ENCODE measurements at regions not wholly inside any gene's neighbourhood (a gene's known extent, or its start where the extent isn't known, plus 50 kb on each side); places are given as distances from the start of the nearest gene placed in this dataset.

DNA sequence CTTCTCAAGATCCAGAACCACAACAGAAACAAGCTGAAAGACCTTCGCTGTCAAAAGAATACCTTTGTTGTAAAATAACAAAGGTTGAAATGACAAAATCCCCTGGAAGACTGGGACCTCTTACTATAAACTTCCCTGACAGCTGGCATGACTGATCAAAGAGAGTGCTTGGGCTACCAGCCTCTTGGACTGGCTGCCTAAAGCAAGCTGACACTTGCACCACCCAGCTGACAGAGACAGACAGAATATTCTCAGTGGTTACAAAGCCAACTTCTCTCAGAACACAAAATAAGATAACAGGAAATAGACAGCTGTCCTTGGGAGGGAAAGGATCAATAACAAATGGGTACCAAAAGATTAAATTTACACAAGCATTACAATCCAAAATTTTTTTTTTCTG, 241.7 kb upstream of the SPOCK3 start:
- no peak for TF ChIP-seq CTCF (IDR thresholded peaks at IDR 0.05; ENCODE audit: insufficient read depth, low read length, poor library complexity, severe bottlenecking)
- H3K27me3 ChIP-seq (replicated peaks; ENCODE audit: control insufficient read depth, insufficient read depth, low read length): no peaks in the 10 kb centered on the region
- no peaks in the 10 kb centered on the region for H3K36me3 ChIP-seq (ENCODE audit: control insufficient read depth, insufficient read depth, low read length)
- DNase-seq (ENCODE audit: extremely low read depth, insufficient read length): no peak
- no peak overlapping the region for H3K4me3 ChIP-seq (replicated peaks; ENCODE audit: low read depth, low read length)

- Histone ChIP-seq H3K27me3 (replicated peaks; ENCODE audit: control insufficient read depth, insufficient read depth, low read length) (no peaks in the 10 kb centered on the region), H3K36me3 (ENCODE audit: control insufficient read depth, insufficient read depth, low read length) (no peaks in the 10 kb centered on the region), H3K4me3 (replicated peaks; ENCODE audit: low read depth, low read length) (no peak overlapping the region)
- no peak for TF ChIP-seq CTCF (IDR thresholded peaks at IDR 0.05; ENCODE audit: insufficient read depth, low read length, poor library complexity, severe bottlenecking)
- no peak for DNase-seq (ENCODE audit: extremely low read depth, insufficient read length)
Measured at GRCh38 chr4:167492007-167492406, 257.7 kb upstream of the SPOCK3 start.

- no peak for DNase-seq (ENCODE audit: extremely low read depth, insufficient read length)
- no peak for TF ChIP-seq CTCF (IDR thresholded peaks at IDR 0.05; ENCODE audit: insufficient read depth, low read length, poor library complexity, severe bottlenecking)
- Histone ChIP-seq H3K36me3 (ENCODE audit: control insufficient read depth, insufficient read depth, low read length) (no peaks in the 10 kb centered on the region), H3K4me3 (replicated peaks; ENCODE audit: low read depth, low read length) (no peak overlapping the region), H3K27me3 (replicated peaks; ENCODE audit: control insufficient read depth, insufficient read depth, low read length) (no peaks in the 10 kb centered on the region)
Measured at GRCh38 chr4:167509551-167509950, 275.3 kb upstream of the SPOCK3 start.

DNA sequence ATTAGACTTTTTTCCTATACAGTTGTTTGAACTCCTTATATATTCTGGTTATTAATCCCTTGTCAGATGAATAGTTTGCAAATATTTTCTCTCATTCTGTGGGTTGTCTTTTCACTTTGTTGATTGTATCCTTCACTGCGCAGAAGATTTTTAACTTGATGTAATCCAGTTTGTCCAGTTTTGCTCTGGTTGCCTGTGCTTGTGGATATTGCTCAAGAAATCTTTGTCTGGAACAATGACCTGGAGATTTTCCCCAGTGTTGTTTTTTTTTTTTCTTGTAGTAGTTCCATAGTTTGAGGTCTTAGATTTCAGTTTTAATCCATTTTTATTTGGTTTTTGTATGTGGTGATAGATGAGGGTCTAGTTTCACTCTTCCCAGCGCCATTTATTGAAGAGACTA, 289.8 kb upstream of the SPOCK3 start:
- Histone ChIP-seq H3K27me3 (replicated peaks; ENCODE audit: control insufficient read depth, insufficient read depth, low read length) (no peaks in the 10 kb centered on the region), H3K4me3 (replicated peaks; ENCODE audit: low read depth, low read length) (no peak overlapping the region), H3K36me3 (ENCODE audit: control insufficient read depth, insufficient read depth, low read length) (no peaks in the 10 kb centered on the region)
- no peak for TF ChIP-seq CTCF (IDR thresholded peaks at IDR 0.05; ENCODE audit: insufficient read depth, low read length, poor library complexity, severe bottlenecking)
- DNase-seq (ENCODE audit: extremely low read depth, insufficient read length): no peak

DNA sequence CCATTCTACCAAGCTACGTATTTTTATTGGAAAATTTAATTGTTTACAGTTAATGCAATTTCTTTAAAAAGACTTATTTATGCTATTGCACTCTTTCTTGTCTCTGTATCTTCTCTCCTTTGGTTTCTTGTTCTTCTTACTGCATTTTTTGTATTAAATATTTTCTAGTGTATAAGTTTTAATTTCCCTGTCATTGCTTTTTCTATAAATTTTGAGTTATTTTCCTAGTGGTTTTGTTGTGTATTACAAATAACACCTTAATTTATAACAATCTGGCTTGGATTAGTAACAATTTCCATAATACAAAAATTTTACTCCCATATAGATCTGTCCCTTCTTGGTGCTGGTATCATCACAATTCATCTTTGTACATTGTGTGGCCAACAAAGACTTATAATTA, 303.5 kb upstream of the SPOCK3 start:
- Histone ChIP-seq H3K4me3 (replicated peaks; ENCODE audit: low read depth, low read length) (no peak overlapping the region), H3K27me3 (replicated peaks; ENCODE audit: control insufficient read depth, insufficient read depth, low read length) (no peaks in the 10 kb centered on the region), H3K36me3 (ENCODE audit: control insufficient read depth, insufficient read depth, low read length) (no peaks in the 10 kb centered on the region)
- DNase-seq (ENCODE audit: extremely low read depth, insufficient read length): no peak
- no peak for TF ChIP-seq CTCF (IDR thresholded peaks at IDR 0.05; ENCODE audit: insufficient read depth, low read length, poor library complexity, severe bottlenecking)

DNA sequence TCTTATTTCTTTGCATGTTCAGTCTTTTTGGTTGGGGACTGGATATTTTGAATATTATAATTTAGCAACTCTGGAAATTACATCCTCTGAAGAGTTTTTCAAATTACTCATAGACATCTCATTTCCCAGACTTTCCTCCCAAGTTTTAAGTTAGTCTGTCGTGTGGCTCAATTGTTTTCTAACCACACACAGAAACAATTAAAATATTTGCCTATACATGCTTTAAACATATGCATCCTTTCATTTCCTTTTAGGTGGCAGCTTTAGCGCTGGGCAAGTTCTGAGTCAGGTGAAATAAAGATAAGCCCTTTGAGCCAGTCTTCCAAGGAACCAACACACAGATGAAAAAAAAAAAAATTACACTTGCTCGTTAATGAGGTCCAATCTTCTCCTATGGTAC, 307.0 kb upstream of the SPOCK3 start:
- no peak for TF ChIP-seq CTCF (IDR thresholded peaks at IDR 0.05; ENCODE audit: insufficient read depth, low read length, poor library complexity, severe bottlenecking)
- no peaks in the 10 kb centered on the region for H3K27me3 ChIP-seq (replicated peaks; ENCODE audit: control insufficient read depth, insufficient read depth, low read length)
- no peak overlapping the region for H3K4me3 ChIP-seq (replicated peaks; ENCODE audit: low read depth, low read length)
- no peak for DNase-seq (ENCODE audit: extremely low read depth, insufficient read length)
- no peaks in the 10 kb centered on the region for H3K36me3 ChIP-seq (ENCODE audit: control insufficient read depth, insufficient read depth, low read length)

Data from GM06990 (cell line).